MM.1S (cell line): ENCODE measurements at regions not wholly inside any gene's neighbourhood (a gene's known extent, or its start where the extent isn't known, plus 50 kb on each side); places are given as distances from the start of the nearest gene placed in this dataset.
"Not testable (repeated sequence)": the region's sequence is repeated elsewhere in the genome, so short reads cannot be mapped to it uniquely, and the experiment has no call there.

ENCODE experiments used
- CTCF ChIP-seq: fragments of 300-600 bp; sonication (generic); IDR thresholded peaks from 2 replicates; pipeline ENCODE4 v1.5.1; 2016; ENCODE audit warnings: antibody characterized with exemption, low read length, mixed read lengths
- EZH2 ChIP-seq: fragments of 300-600 bp; sonication (generic); optimal IDR thresholded peaks from 2 replicates; pipeline ENCODE3; 2017; ENCODE audit warnings: low read depth, mild to moderate bottlenecking, antibody characterized with exemption, low read length, mixed read lengths
- EZH2phosphoT487 ChIP-seq: fragments of 300-600 bp; sonication (generic); IDR thresholded peaks from 2 replicates; pipeline ENCODE4 v1.6.1; 2018; ENCODE audit warnings: antibody characterized with exemption, low read length

- not testable (repeated sequence) for TF ChIP-seq EZH2, CTCF, EZH2phosphoT487
Measured at GRCh38 chr9:42385574-42386120, 202.2 kb downstream of the SPATA31A6 start.
